Suprapubic skin (tissue), 4 donors: ENCODE measurements at regions not wholly inside any gene's neighbourhood (a gene's known extent, or its start where the extent isn't known, plus 50 kb on each side); places are given as distances from the start of the nearest gene placed in this dataset.

Experiments used
- DNase-seq, 2 donors: peaks; one replicate each; pipeline ENCODE4 v3.0.0-alpha.2; 2019; ENCODE audit warnings: low spot score in 2 of 2
- H3K27ac ChIP-seq: fragments of 200-600 bp; sonication (generic); one replicate; pipeline ENCODE4 v1.5.1; 2019
- H3K27me3 ChIP-seq: fragments of 200-600 bp; sonication (generic); one replicate; pipeline ENCODE4 v1.5.1; 2019
- H3K36me3 ChIP-seq: fragments of 200-600 bp; sonication (generic); one replicate; pipeline ENCODE4 v1.5.1; 2019
- H3K4me1 ChIP-seq: fragments of 200-600 bp; sonication (generic); one replicate; pipeline ENCODE4 v1.5.1; 2019
- H3K4me3 ChIP-seq: fragments of 200-600 bp; sonication (generic); one replicate; pipeline ENCODE4 v1.5.1; 2019; ENCODE audit warnings: mild to moderate bottlenecking
- H3K9me3 ChIP-seq: fragments of 200-600 bp; sonication (generic); one replicate; pipeline ENCODE4 v1.5.1; 2019
- CTCF ChIP-seq, 2 donors: fragments of 200-600 bp in 1 of 2; fragments of 450-650 bp in 1 of 2; sonication (generic) in 1 of 2; IDR thresholded peaks; one replicate each; pipeline ENCODE4 v1.5.1; 2016 to 2019; ENCODE audit warnings: antibody characterized with exemption in 2 of 2, mild to moderate bottlenecking in 1 of 2, moderate library complexity in 1 of 2
- EP300 ChIP-seq: sonication (generic); formaldehyde crosslinking; IDR thresholded peaks from one replicate; pipeline ENCODE4 v1.6.1; 2017; ENCODE audit warnings: antibody characterized with exemption
- POLR2A ChIP-seq, 2 donors: fragments of 450-650 bp; IDR thresholded peaks; one replicate each; pipeline ENCODE4 v1.6.1; 2017; ENCODE audit warnings: antibody characterized with exemption in 2 of 2, mild to moderate bottlenecking in 2 of 2, moderate library complexity in 2 of 2
- POLR2AphosphoS5 ChIP-seq, 3 donors: sonication (generic); formaldehyde crosslinking; IDR thresholded peaks; one replicate each; pipeline ENCODE4 v1.6.1; 2017; ENCODE audit warnings: antibody characterized with exemption in 3 of 3
- WGBS: methylation state at CpG from one replicate; pipeline ENCODE4 v1.1.5; 2018; 5-methylcytosine and 5-hydroxymethylcytosine counted together

GRCh38 chr4:32771491-32771890 lies 2051.3 kb downstream of the PCDH7 start:
- no peaks in the 10 kb centered on the region for H3K4me1 ChIP-seq
- no peak for DNase-seq
- WGBS: 75% methylated on average over 6 of the region's 6 CpGs

GRCh38 chr4:32775049-32775448 lies 2054.9 kb downstream of the PCDH7 start:
- 68% methylated on average over 5 of the region's 5 CpGs for WGBS
- TF ChIP-seq EP300: no peak
- TF ChIP-seq POLR2AphosphoS5 (IDR thresholded peaks at IDR 0.05): no peak
- TF ChIP-seq POLR2A (IDR thresholded peaks at IDR 0.05): no peak
- TF ChIP-seq CTCF (IDR thresholded peaks at IDR 0.05): no peak

More at GRCh38 chr4:32771491-32771890, 2051.3 kb downstream of the PCDH7 start:
- TF ChIP-seq POLR2AphosphoS5 (IDR thresholded peaks at IDR 0.05): no peak
- no peak for TF ChIP-seq POLR2A (IDR thresholded peaks at IDR 0.05)
- TF ChIP-seq EP300: no peak
- no peak for TF ChIP-seq CTCF (IDR thresholded peaks at IDR 0.05)
- H3K27ac ChIP-seq: no peak overlapping the region
- no peaks in the 10 kb centered on the region for H3K27me3 ChIP-seq
- H3K9me3 ChIP-seq: no peaks in the 10 kb centered on the region
- H3K36me3 ChIP-seq: no peaks in the 10 kb centered on the region
- no peak overlapping the region for H3K4me3 ChIP-seq

GRCh38 chr4:32776435-32777203 lies 2056.4 kb downstream of the PCDH7 start:
- DNase-seq: no peak
- Histone ChIP-seq H3K27me3 (no peaks in the 10 kb centered on the region), H3K36me3 (no peaks in the 10 kb centered on the region), H3K4me1 (no peaks in the 10 kb centered on the region), H3K27ac (no peak overlapping the region), H3K4me3 (no peak overlapping the region), H3K9me3 (peaks cover 3% of the 10 kb centered on the region)
- TF ChIP-seq EP300: no peak
- TF ChIP-seq POLR2AphosphoS5 (IDR thresholded peaks at IDR 0.05): no peak
- TF ChIP-seq POLR2A (IDR thresholded peaks at IDR 0.05): no peak
- no peak for TF ChIP-seq CTCF (IDR thresholded peaks at IDR 0.05)
- 83% methylated on average over 3 of the region's 3 CpGs for WGBS

More at GRCh38 chr4:32775049-32775448, 2054.9 kb downstream of the PCDH7 start:
- no peaks in the 10 kb centered on the region for H3K36me3 ChIP-seq
- H3K9me3 ChIP-seq: no peaks in the 10 kb centered on the region
- no peak overlapping the region for H3K27ac ChIP-seq
- H3K4me1 ChIP-seq: no peaks in the 10 kb centered on the region
- H3K4me3 ChIP-seq: no peak overlapping the region
- no peak for DNase-seq
- H3K27me3 ChIP-seq: no peaks in the 10 kb centered on the region

GRCh38 chr4:32778025-32778424 lies 2057.9 kb downstream of the PCDH7 start:
- Histone ChIP-seq H3K27me3 (no peaks in the 10 kb centered on the region), H3K27ac (no peak overlapping the region), H3K9me3 (peaks cover 3% of the 10 kb centered on the region), H3K4me3 (no peak overlapping the region), H3K36me3 (no peaks in the 10 kb centered on the region), H3K4me1 (no peaks in the 10 kb centered on the region)
- TF ChIP-seq EP300: no peak
- no peak for TF ChIP-seq POLR2AphosphoS5 (IDR thresholded peaks at IDR 0.05)
- no peak for TF ChIP-seq CTCF (IDR thresholded peaks at IDR 0.05)
- no peak for TF ChIP-seq POLR2A (IDR thresholded peaks at IDR 0.05)
- DNase-seq: no peak
- 58% methylated on average over 1 of the region's 1 CpG for WGBS

- WGBS: 90% methylated on average over 1 of the region's 1 CpG
These were observed 2058.8 kb downstream of the PCDH7 start for GRCh38 chr4:32778938-32779337.

More at GRCh38 chr4:32778938-32779337, 2058.8 kb downstream of the PCDH7 start:
- TF ChIP-seq POLR2AphosphoS5 (IDR thresholded peaks at IDR 0.05): no peak
- TF ChIP-seq POLR2A (IDR thresholded peaks at IDR 0.05): no peak
- no peak for TF ChIP-seq EP300
- TF ChIP-seq CTCF (IDR thresholded peaks at IDR 0.05): no peak
- Histone ChIP-seq H3K27ac (no peak overlapping the region), H3K4me1 (no peaks in the 10 kb centered on the region), H3K27me3 (no peaks in the 10 kb centered on the region), H3K36me3 (no peaks in the 10 kb centered on the region), H3K4me3 (no peak overlapping the region), H3K9me3 (peaks cover 3% of the 10 kb centered on the region)
- no peak for DNase-seq
